Epithelial cell of proximal tubule (primary cell): ENCODE measurements at regions not wholly inside any gene's neighbourhood (a gene's known extent, or its start where the extent isn't known, plus 50 kb on each side); places are given as distances from the start of the nearest gene placed in this dataset.
A peak's percentile ranks its signal among the peaks of the same experiment; 100 is the strongest.

Source experiments
- DNase-seq: peaks from one replicate; pipeline ENCODE4 v3.0.0-alpha.2; 2011; ENCODE audit warnings: low read depth
- H3K4me3 ChIP-seq: 2 replicates; pipeline ENCODE4 v1.5.1; 2011; ENCODE audit warnings: low read depth, mild to moderate bottlenecking, low read length
- CTCF ChIP-seq: conservative IDR thresholded peaks from 2 replicates; pipeline ENCODE4 v1.5.1; 2012; ENCODE audit warnings: low read depth, mild to moderate bottlenecking, low read length

GRCh38 chr4:90007494-90008167, 113.0 kb downstream of the MMRN1 start:
- H3K4me3 ChIP-seq: no peak overlapping the region
- DNase-seq: no peak
- TF ChIP-seq CTCF: no peak

GRCh38 chr4:90012918-90013317, 114.3 kb upstream of the CCSER1 start:
- DNase-seq: no peak
- no peak for TF ChIP-seq CTCF
- no peak overlapping the region for H3K4me3 ChIP-seq

GRCh38 chr4:90024519-90024918, 102.7 kb upstream of the CCSER1 start:
- H3K4me3 ChIP-seq: no peak overlapping the region
- no peak for TF ChIP-seq CTCF
- DNase-seq: no peak

GRCh38 chr4:90025248-90025647, 101.9 kb upstream of the CCSER1 start:
- H3K4me3 ChIP-seq: no peak overlapping the region
- DNase-seq: peak; percentile 4
- peak; percentile 53 for TF ChIP-seq CTCF

GRCh38 chr4:90027565-90027964, 99.6 kb upstream of the CCSER1 start:
- no peak for DNase-seq
- no peak for TF ChIP-seq CTCF
- no peak overlapping the region for H3K4me3 ChIP-seq

GRCh38 chr4:90028460-90028859, 98.7 kb upstream of the CCSER1 start:
- no peak for TF ChIP-seq CTCF
- no peak overlapping the region for H3K4me3 ChIP-seq
- DNase-seq: no peak

GRCh38 chr4:90030202-90030601, 97.0 kb upstream of the CCSER1 start:
- TF ChIP-seq CTCF: no peak
- no peak overlapping the region for H3K4me3 ChIP-seq
- no peak for DNase-seq
